H9 (cell line): ENCODE measurements at regions not wholly inside any gene's neighbourhood (a gene's known extent, or its start where the extent isn't known, plus 50 kb on each side); places are given as distances from the start of the nearest gene placed in this dataset.

ENCODE experiments used
- DNase-seq: peaks from one replicate; pipeline ENCODE4 v3.0.0-alpha.2; 2017
- H2AFZ ChIP-seq: one replicate; pipeline ENCODE4 v1.6.1; 2013; ENCODE audit warnings: mild to moderate bottlenecking, low read length, control low read depth, moderate library complexity
- H2AK5ac ChIP-seq: 2 replicates; pipeline ENCODE4 v1.6.1; 2013; ENCODE audit warnings: low read length, control low read depth, mixed read lengths; ENCODE audit not compliant: insufficient read length
- H2BK120ac ChIP-seq: one replicate; pipeline ENCODE4 v1.6.1; 2013; ENCODE audit warnings: low read depth, mild to moderate bottlenecking, low read length, control low read depth, inconsistent platforms; ENCODE audit not compliant: poor library complexity, severe bottlenecking
- H2BK12ac ChIP-seq: 2 replicates; pipeline ENCODE4 v1.6.1; 2013; ENCODE audit warnings: low read length, control low read depth, mixed read lengths, low read depth; ENCODE audit not compliant: insufficient read length
- H2BK15ac ChIP-seq: 2 replicates; pipeline ENCODE4 v1.6.1; 2013; ENCODE audit warnings: low read depth, low read length, control low read depth
- H2BK20ac ChIP-seq: one replicate; pipeline ENCODE4 v1.6.1; 2013; ENCODE audit warnings: low read depth, mild to moderate bottlenecking, low read length, control low read depth, inconsistent platforms; ENCODE audit not compliant: poor library complexity, severe bottlenecking
- H2BK5ac ChIP-seq: 2 replicates; pipeline ENCODE4 v1.6.1; 2013; ENCODE audit warnings: low read length, control low read depth, mixed read lengths; ENCODE audit not compliant: insufficient read length
- H3K14ac ChIP-seq: 2 replicates; pipeline ENCODE4 v1.6.1; 2013; ENCODE audit warnings: low read length, control low read depth; ENCODE audit not compliant: insufficient read depth
- H3K18ac ChIP-seq: 2 replicates; pipeline ENCODE4 v1.6.1; 2013; ENCODE audit warnings: low read depth, mild to moderate bottlenecking, mixed read lengths, low read length, control low read depth; ENCODE audit not compliant: insufficient read length
- H3K23ac ChIP-seq: 2 replicates; pipeline ENCODE4 v1.6.1; 2013; ENCODE audit warnings: low read length, control low read depth, mixed read lengths, low read depth; ENCODE audit not compliant: insufficient read length
- H3K23me2 ChIP-seq: 2 replicates; pipeline ENCODE4 v1.6.1; 2013; ENCODE audit warnings: low read depth, mild to moderate bottlenecking, mixed read lengths, low read length, control low read depth; ENCODE audit not compliant: insufficient read length, poor library complexity, severe bottlenecking
- H3K27ac ChIP-seq: 2 replicates; pipeline ENCODE4 v1.5.1; 2013; ENCODE audit warnings: low read length, control low read depth, mixed read lengths, low read depth; ENCODE audit not compliant: insufficient read length
- H3K27me3 ChIP-seq: 2 replicates; pipeline ENCODE4 v1.6.1; 2013; ENCODE audit warnings: low read length, control low read depth, inconsistent platforms; ENCODE audit not compliant: insufficient read depth
- H3K4ac ChIP-seq: 2 replicates; pipeline ENCODE4 v1.6.1; 2013; ENCODE audit warnings: low read depth, mild to moderate bottlenecking, control low read depth, inconsistent platforms, low read length, moderate library complexity
- H3K4me1 ChIP-seq: 2 replicates; pipeline ENCODE4 v1.6.1; 2013; ENCODE audit warnings: low read length, control low read depth, inconsistent platforms; ENCODE audit not compliant: insufficient read depth
- H3K4me2 ChIP-seq: 2 replicates; pipeline ENCODE4 v1.6.1; 2013; ENCODE audit warnings: low read length, control low read depth, mixed read lengths; ENCODE audit not compliant: insufficient read length, insufficient read depth
- H3K56ac ChIP-seq: 2 replicates; pipeline ENCODE4 v1.6.1; 2013; ENCODE audit warnings: low read depth, mild to moderate bottlenecking, mixed read lengths, low read length, control low read depth; ENCODE audit not compliant: insufficient read length
- H3K79me1 ChIP-seq: 2 replicates; pipeline ENCODE4 v1.6.1; 2013; ENCODE audit warnings: low read depth, mild to moderate bottlenecking, moderate library complexity, low read length, control low read depth, inconsistent platforms; ENCODE audit not compliant: insufficient read depth, poor library complexity, severe bottlenecking
- H3K79me2 ChIP-seq: 2 replicates; pipeline ENCODE4 v1.6.1; 2013; ENCODE audit warnings: low read length, control low read depth, inconsistent platforms; ENCODE audit not compliant: insufficient read depth
- H3K9ac ChIP-seq: 2 replicates; pipeline ENCODE4 v1.6.1; 2013; ENCODE audit warnings: low read length, control low read depth, mixed read lengths; ENCODE audit not compliant: insufficient read length; ENCODE audit errors: extremely low read depth
- H3K9me3 ChIP-seq: one replicate; pipeline ENCODE4 v1.6.1; 2013; ENCODE audit warnings: low read depth, low read length, inconsistent platforms; ENCODE audit not compliant: control insufficient read depth
- H3T11ph ChIP-seq: one replicate; pipeline ENCODE4 v1.6.1; 2013; ENCODE audit warnings: mild to moderate bottlenecking, low read length, control low read depth, inconsistent platforms
- H4K20me1 ChIP-seq: one replicate; pipeline ENCODE4 v1.6.1; 2013; ENCODE audit not compliant: control insufficient read depth, insufficient read length, insufficient read depth
- H4K5ac ChIP-seq: 2 replicates; pipeline ENCODE4 v1.6.1; 2013; ENCODE audit warnings: low read depth, mild to moderate bottlenecking, mixed read lengths, low read length, control low read depth; ENCODE audit not compliant: insufficient read length
- H4K8ac ChIP-seq: replicated peaks from 2 replicates; pipeline ENCODE4 v1.6.1; 2013; ENCODE audit warnings: low read length, control low read depth, mixed read lengths, low read depth; ENCODE audit not compliant: insufficient read length
- H4K91ac ChIP-seq: 2 replicates; pipeline ENCODE4 v1.6.1; 2013; ENCODE audit warnings: low read depth, mild to moderate bottlenecking, moderate library complexity, mixed read lengths, low read length, control low read depth; ENCODE audit not compliant: insufficient read length
- H3K27ac Mint-ChIP-seq, 3 experiments: 2 replicates in 2 of 3; 3 replicates in 1 of 3; pipeline ENCODE4 v1.8.0; 2020 to 2021; ENCODE audit warnings: mixed read lengths in 3 of 3, mild to moderate bottlenecking in 1 of 3, moderate library complexity in 1 of 3
- H3K27me3 Mint-ChIP-seq: 2 replicates; pipeline ENCODE4 v1.8.0; 2021; ENCODE audit warnings: low read depth, mild to moderate bottlenecking, moderate library complexity, mixed read lengths
- H3K36me3 Mint-ChIP-seq, 3 experiments: 2 replicates in 2 of 3; 3 replicates in 1 of 3; pipeline ENCODE4 v1.8.0; 2020 to 2021; ENCODE audit warnings: low read depth in 3 of 3, mixed read lengths in 3 of 3; ENCODE audit not compliant: insufficient read depth in 1 of 3
- H3K4me1 Mint-ChIP-seq, 2 experiments: 2 replicates each; pipeline ENCODE4 v1.8.0; 2020; ENCODE audit warnings: mixed read lengths in 2 of 2
- H3K4me3 Mint-ChIP-seq, 2 experiments: 2 replicates in 1 of 2; 3 replicates in 1 of 2; pipeline ENCODE4 v1.8.0; 2020 to 2021; ENCODE audit warnings: mild to moderate bottlenecking in 2 of 2, mixed read lengths in 2 of 2, moderate library complexity in 1 of 2
- H3K9me3 Mint-ChIP-seq, 2 experiments: 2 replicates in 1 of 2; 3 replicates in 1 of 2; pipeline ENCODE4 v1.8.0; 2020; ENCODE audit warnings: mild to moderate bottlenecking in 2 of 2, mixed read lengths in 2 of 2, moderate library complexity in 1 of 2
- WGBS: extraction: QIAGEN DNeasy Blood & Tissue Kit; methylation state at CpG from one replicate; pipeline ENCODE4 v1.1.7; 2013; ENCODE audit warnings: missing lambda C conversion rate, low lambda C conversion rate, mixed read lengths; ENCODE audit not compliant: insufficient read length; ENCODE audit errors: extremely low coverage; 5-methylcytosine and 5-hydroxymethylcytosine counted together
- TF ChIP-seq, protein P1 (sequence below): fragments of 200-600 bp; sonication (generic); conservative IDR thresholded peaks from 3 replicates; pipeline ENCODE4 v1.8.0; 2021; ENCODE audit warnings: antibody characterized with exemption, mild to moderate bottlenecking

- no peaks in the 10 kb centered on the region for H3K27me3 ChIP-seq
- H4K5ac ChIP-seq: no peak overlapping the region
- Mint-ChIP-seq H3K9me3 (no peaks in the 10 kb centered on the region), H3K27me3 (peaks cover 10% of the 10 kb centered on the region), H3K4me3 (peak overlapping the region; percentile 54 to 67; a peak in 4 of 5 replicates), H3K27ac (peak overlapping the region in 1 of 3 experiments; percentile 62; a peak in 1 of 7 replicates), H3K4me1 (peaks cover 19 to 25% of the 10 kb centered on the region in 2 experiments), H3K36me3 (no peaks in the 10 kb centered on the region)
- TF ChIP-seq, protein P1, sequence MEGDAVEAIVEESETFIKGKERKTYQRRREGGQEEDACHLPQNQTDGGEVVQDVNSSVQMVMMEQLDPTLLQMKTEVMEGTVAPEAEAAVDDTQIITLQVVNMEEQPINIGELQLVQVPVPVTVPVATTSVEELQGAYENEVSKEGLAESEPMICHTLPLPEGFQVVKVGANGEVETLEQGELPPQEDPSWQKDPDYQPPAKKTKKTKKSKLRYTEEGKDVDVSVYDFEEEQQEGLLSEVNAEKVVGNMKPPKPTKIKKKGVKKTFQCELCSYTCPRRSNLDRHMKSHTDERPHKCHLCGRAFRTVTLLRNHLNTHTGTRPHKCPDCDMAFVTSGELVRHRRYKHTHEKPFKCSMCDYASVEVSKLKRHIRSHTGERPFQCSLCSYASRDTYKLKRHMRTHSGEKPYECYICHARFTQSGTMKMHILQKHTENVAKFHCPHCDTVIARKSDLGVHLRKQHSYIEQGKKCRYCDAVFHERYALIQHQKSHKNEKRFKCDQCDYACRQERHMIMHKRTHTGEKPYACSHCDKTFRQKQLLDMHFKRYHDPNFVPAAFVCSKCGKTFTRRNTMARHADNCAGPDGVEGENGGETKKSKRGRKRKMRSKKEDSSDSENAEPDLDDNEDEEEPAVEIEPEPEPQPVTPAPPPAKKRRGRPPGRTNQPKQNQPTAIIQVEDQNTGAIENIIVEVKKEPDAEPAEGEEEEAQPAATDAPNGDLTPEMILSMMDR: no peak
- no peaks in the 10 kb centered on the region for H3K9me3 ChIP-seq
- H3K79me2 ChIP-seq: no peaks in the 10 kb centered on the region
- H3K4me2 ChIP-seq: peak overlapping the region; percentile 71
- H3K4me1 ChIP-seq: no peaks in the 10 kb centered on the region
- no peak for DNase-seq
- no peak overlapping the region for H3K56ac ChIP-seq
- H3K9ac ChIP-seq: peak overlapping the region; percentile 59
- no peak overlapping the region for H2AK5ac ChIP-seq
- H4K20me1 ChIP-seq: no peaks in the 10 kb centered on the region
- no peak overlapping the region for H2BK5ac ChIP-seq
- no peak overlapping the region for H3T11ph ChIP-seq
- H3K23me2 ChIP-seq: peaks cover 5% of the 10 kb centered on the region
- no peak overlapping the region for H2BK20ac ChIP-seq
- H3K79me1 ChIP-seq: no peaks in the 10 kb centered on the region
- H2AFZ ChIP-seq: peak overlapping the region; percentile 41
- H4K91ac ChIP-seq: no peak overlapping the region
- no peak overlapping the region for H3K18ac ChIP-seq
- no peak overlapping the region for H2BK12ac ChIP-seq
- no peak overlapping the region for H3K4ac ChIP-seq
- H3K27ac ChIP-seq: no peak overlapping the region
- H3K23ac ChIP-seq: no peak overlapping the region
- no peak overlapping the region for H2BK120ac ChIP-seq
- no peak overlapping the region for H4K8ac ChIP-seq
- H3K14ac ChIP-seq: no peak overlapping the region
- no peak overlapping the region for H2BK15ac ChIP-seq
- no CpG with 5 or more reads among the region's 12 CpGs for WGBS
Measured at GRCh38 chr1:58902830-58903513, 119.1 kb upstream of the JUN start.
